H1 (cell line): ENCODE measurements at regions not wholly inside any gene's neighbourhood (a gene's known extent, or its start where the extent isn't known, plus 50 kb on each side); places are given as distances from the start of the nearest gene placed in this dataset.

Experiments used
- CTCF ChIA-PET: fragments of 300-600 bp; sonication (Branson Sonifier 250); formaldehyde crosslinking; loops from one replicate; lab custom pipeline; 2021; ENCODE audit not compliant: partially characterized antibody; lab: Charles Lee
- POLR2A ChIA-PET: fragments of 300-600 bp; sonication (Branson Sonifier 250); formaldehyde crosslinking; loops from one replicate; lab custom pipeline; 2021; ENCODE audit warnings: inconsistent platforms; ENCODE audit not compliant: partially characterized antibody; lab: Charles Lee
- DNase-seq, 2 experiments: peaks; one replicate each; pipeline versions ENCODE4 v3.0.0 to v3.0.0-alpha.2; 2010 to 2022; ENCODE audit warnings: low spot score in 2 of 2, low read depth in 1 of 2, mixed read lengths in 1 of 2
- FAIRE-seq: peaks from 2 replicates; lab custom pipeline; 2011; peaks lifted over from hg19 to GRCh38; lab: Jason Lieb, UNC
- H2AFZ ChIP-seq: 2 replicates; pipeline ENCODE4 v1.8.1; 2012; ENCODE audit warnings: low read length, inconsistent platforms
- H2AK5ac ChIP-seq: 2 replicates; pipeline ENCODE4 v1.6.1; 2013; ENCODE audit warnings: low read depth, low read length
- H2BK120ac ChIP-seq: replicated peaks from 2 replicates; pipeline ENCODE3; 2013; ENCODE audit warnings: low read depth, low read length, inconsistent platforms
- H2BK12ac ChIP-seq: 2 replicates; pipeline ENCODE4 v1.6.1; 2013; ENCODE audit warnings: low read depth, low read length
- H2BK15ac ChIP-seq: 2 replicates; pipeline ENCODE4 v1.6.1; 2013; ENCODE audit warnings: low read length
- H2BK20ac ChIP-seq: 2 replicates; pipeline ENCODE4 v1.6.1; 2013; ENCODE audit warnings: low read length
- H2BK5ac ChIP-seq: 2 replicates; pipeline ENCODE4 v1.6.1; 2013; ENCODE audit warnings: low read depth, low read length
- H3K14ac ChIP-seq: 2 replicates; pipeline ENCODE4 v1.6.1; 2013; ENCODE audit warnings: inconsistent platforms; ENCODE audit not compliant: insufficient read length
- H3K18ac ChIP-seq: 2 replicates; pipeline ENCODE4 v1.6.1; 2013; ENCODE audit warnings: low read length; ENCODE audit errors: extremely low read depth
- H3K23ac ChIP-seq: 2 replicates; pipeline ENCODE4 v1.6.1; 2013; ENCODE audit warnings: inconsistent platforms; ENCODE audit not compliant: insufficient read length
- H3K23me2 ChIP-seq: 2 replicates; pipeline ENCODE4 v1.6.1; 2013; ENCODE audit warnings: low read depth, low read length
- H3K27ac ChIP-seq: 2 replicates; pipeline ENCODE4 v1.6.1; 2011; ENCODE audit warnings: low read depth, low read length, inconsistent platforms
- H3K27me3 ChIP-seq, 4 experiments: replicated peaks in 1 of 4; 1 replicate in 1 of 4; 2 replicates in 3 of 4; pipeline versions ENCODE4 v1.6.1 to v1.8.1; 2011 to 2013; ENCODE audit warnings: low read length in 3 of 4, mild to moderate bottlenecking in 3 of 4, inconsistent platforms in 2 of 4, mixed read lengths in 2 of 4, moderate library complexity in 1 of 4; ENCODE audit not compliant: control insufficient read depth in 3 of 4, insufficient read depth in 3 of 4; ENCODE audit errors: extremely low read depth in 1 of 4
- H3K36me3 ChIP-seq, 4 experiments: 2 replicates each; pipeline versions ENCODE4 v1.6.1 to v1.8.1; 2011 to 2013; ENCODE audit warnings: mild to moderate bottlenecking in 4 of 4, low read length in 3 of 4, moderate library complexity in 2 of 4, control low read depth in 1 of 4, inconsistent platforms in 1 of 4; ENCODE audit not compliant: insufficient read depth in 4 of 4, control insufficient read depth in 2 of 4
- H3K4ac ChIP-seq: replicated peaks from 2 replicates; pipeline ENCODE3; 2013; ENCODE audit warnings: low read length, low read depth, mixed read lengths, inconsistent platforms; ENCODE audit not compliant: insufficient read length
- H3K4me1 ChIP-seq, 4 experiments: replicated peaks in 1 of 4; 1 replicate in 1 of 4; 2 replicates in 3 of 4; pipeline versions ENCODE4 v1.6.1 to v1.8.1; 2011 to 2013; ENCODE audit warnings: low read length in 3 of 4, inconsistent platforms in 2 of 4, mixed read lengths in 1 of 4; ENCODE audit not compliant: insufficient read depth in 4 of 4, control insufficient read depth in 3 of 4
- H3K4me2 ChIP-seq, 2 experiments: 2 replicates each; pipeline versions ENCODE4 v1.6.1 to v1.8.1; 2011 to 2013; ENCODE audit warnings: low read depth in 2 of 2, low read length in 2 of 2, control low read depth in 1 of 2, inconsistent platforms in 1 of 2, mild to moderate bottlenecking in 1 of 2; ENCODE audit not compliant: insufficient read depth in 1 of 2
- H3K4me3 ChIP-seq, 4 experiments: fragments of 200-600, 300-600 bp in 1 of 4; sonication (generic), shearing (Covaris generic), sonication (Bioruptor Twin) in 1 of 4; 2 replicates each; pipeline versions ENCODE4 v1.5.1 to v1.8.1; 2011 to 2016; ENCODE audit warnings: low read length in 4 of 4, low read depth in 3 of 4, control low read depth in 2 of 4, inconsistent platforms in 2 of 4, mild to moderate bottlenecking in 2 of 4, mixed read lengths in 1 of 4, moderate library complexity in 1 of 4; ENCODE audit not compliant: insufficient read depth in 2 of 4; ENCODE audit errors: extremely low read depth in 1 of 4
- H3K56ac ChIP-seq: replicated peaks from 2 replicates; pipeline ENCODE3; 2013; ENCODE audit warnings: low read depth, mild to moderate bottlenecking, mixed read lengths, low read length, inconsistent platforms; ENCODE audit not compliant: insufficient read length
- H3K79me1 ChIP-seq: 2 replicates; pipeline ENCODE4 v1.6.1; 2013; ENCODE audit warnings: low read depth, low read length, control low read depth
- H3K79me2 ChIP-seq, 2 experiments: 2 replicates each; pipeline versions ENCODE4 v1.6.1 to v1.8.1; 2012 to 2013; ENCODE audit warnings: low read length in 2 of 2, mild to moderate bottlenecking in 2 of 2, inconsistent platforms in 1 of 2; ENCODE audit not compliant: insufficient read depth in 2 of 2, control insufficient read depth in 1 of 2
- H3K9ac ChIP-seq, 4 experiments: replicated peaks in 1 of 4; 1 replicate in 1 of 4; 2 replicates in 3 of 4; pipeline versions ENCODE4 v1.6.1 to v1.8.1; 2011 to 2013; ENCODE audit warnings: low read depth in 3 of 4, low read length in 3 of 4, control low read depth in 2 of 4, mild to moderate bottlenecking in 2 of 4, moderate library complexity in 2 of 4, inconsistent platforms in 1 of 4; ENCODE audit errors: extremely low read depth in 1 of 4
- H3K9me3 ChIP-seq, 2 experiments: 2 replicates each; pipeline versions ENCODE4 v1.6.1 to v1.8.1; 2012 to 2013; ENCODE audit warnings: mild to moderate bottlenecking in 2 of 2, moderate library complexity in 2 of 2, control low read depth in 1 of 2, inconsistent platforms in 1 of 2, low read depth in 1 of 2, low read length in 1 of 2, mixed read lengths in 1 of 2; ENCODE audit not compliant: insufficient read depth in 2 of 2
- H4K20me1 ChIP-seq, 2 experiments: replicated peaks in 1 of 2; 2 replicates each; pipeline versions ENCODE3 to v1.8.1; 2011 to 2013; ENCODE audit warnings: inconsistent platforms in 2 of 2, low read length in 2 of 2, mild to moderate bottlenecking in 1 of 2; ENCODE audit not compliant: insufficient read depth in 2 of 2, control insufficient read depth in 1 of 2
- H4K5ac ChIP-seq: 2 replicates; pipeline ENCODE4 v1.6.1; 2013; ENCODE audit warnings: low read length, low read depth, mixed read lengths, inconsistent platforms; ENCODE audit not compliant: insufficient read length
- H4K8ac ChIP-seq: 2 replicates; pipeline ENCODE4 v1.8.0; 2013; ENCODE audit warnings: mild to moderate bottlenecking, moderate library complexity, low read length, inconsistent platforms; ENCODE audit not compliant: insufficient read depth; ENCODE audit errors: extremely low read depth
- H4K91ac ChIP-seq: replicated peaks from 2 replicates; pipeline ENCODE3; 2013; ENCODE audit warnings: low read length, mixed read lengths, inconsistent platforms; ENCODE audit not compliant: insufficient read length
- EZH2 ChIP-seq: fragments of 200-600 bp; sonication (generic); IDR thresholded peaks from 2 replicates; pipeline ENCODE4 v1.7.1; 2012; ENCODE audit warnings: low read depth, mild to moderate bottlenecking, moderate library complexity, low read length, inconsistent platforms; ENCODE audit not compliant: severe bottlenecking
- GTF2F1 ChIP-seq: IDR thresholded peaks from 2 replicates; pipeline ENCODE4 v1.6.1; 2012; ENCODE audit warnings: low read depth, low read length, improper control_type of control experiment, borderline replicate concordance
- HDAC6 ChIP-seq: IDR thresholded peaks from one replicate; pipeline ENCODE4 v1.7.1; 2012; ENCODE audit warnings: low read depth, mild to moderate bottlenecking, inconsistent platforms, low read length, moderate library complexity
- NRF1 ChIP-seq: IDR thresholded peaks from 2 replicates; pipeline ENCODE4 v1.6.1; 2011; ENCODE audit warnings: mild to moderate bottlenecking, low read depth, low read length, improper control_type of control experiment
- PHF8 ChIP-seq: fragments of 200-600 bp; sonication (generic); conservative IDR thresholded peaks from 2 replicates; pipeline ENCODE4 v1.7.1; 2012; ENCODE audit warnings: low read depth, mild to moderate bottlenecking, inconsistent platforms, low read length, moderate library complexity
- RNF2 ChIP-seq: fragments of 200-900, 300-1000 bp; sonication (generic); IDR thresholded peaks from 2 replicates; pipeline ENCODE4 v1.7.1; 2016; ENCODE audit warnings: borderline replicate concordance, low read depth, mild to moderate bottlenecking, antibody characterized with exemption, low read length; ENCODE audit not compliant: poor library complexity, severe bottlenecking; ENCODE audit errors: missing control alignments
- SIRT6 ChIP-seq: IDR thresholded peaks from one replicate; pipeline ENCODE4 v1.7.1; 2012; ENCODE audit warnings: low read length, inconsistent platforms
- SP4 ChIP-seq: IDR thresholded peaks from 2 replicates; pipeline ENCODE4 v1.6.1; 2012; ENCODE audit warnings: low read length, inconsistent platforms
- TAF7 ChIP-seq: optimal IDR thresholded peaks from 2 replicates; pipeline ENCODE3; 2011; ENCODE audit warnings: low read depth, mild to moderate bottlenecking, inconsistent platforms, low read length, moderate library complexity, borderline replicate concordance
- TBP ChIP-seq: IDR thresholded peaks from 2 replicates; pipeline ENCODE4 v1.6.1; 2011; ENCODE audit warnings: low read depth, low read length, improper control_type of control experiment
- YY1 ChIP-seq: IDR thresholded peaks from 2 replicates; pipeline ENCODE4 v1.6.1; 2011; ENCODE audit warnings: low read depth, mild to moderate bottlenecking, low read length
- WGBS, 2 experiments: shearing (Covaris generic) in 1 of 2; methylation state at CpG; one replicate each; pipeline versions ENCODE4 v1.1.6 to v1.1.7; 2013 to 2015; ENCODE audit warnings: low lambda C conversion rate in 2 of 2, mixed read lengths in 2 of 2, inconsistent platforms in 1 of 2, low coverage in 1 of 2, missing lambda C conversion rate in 1 of 2; ENCODE audit not compliant: insufficient replicate concordance in 2 of 2, insufficient coverage in 1 of 2, insufficient read length in 1 of 2; ENCODE audit errors: extremely low coverage in 1 of 2, missing lambda C conversion rate in 1 of 2; 5-methylcytosine and 5-hydroxymethylcytosine counted together
- TF ChIP-seq, protein P1 (sequence below): IDR thresholded peaks from 2 replicates; pipeline ENCODE4 v1.6.1; 2012; ENCODE audit warnings: inconsistent platforms
- TF ChIP-seq, protein P2 (sequence below): IDR thresholded peaks from 2 replicates; pipeline ENCODE4 v1.6.1; 2011; ENCODE audit warnings: low read length, improper control_type of control experiment

DNA sequence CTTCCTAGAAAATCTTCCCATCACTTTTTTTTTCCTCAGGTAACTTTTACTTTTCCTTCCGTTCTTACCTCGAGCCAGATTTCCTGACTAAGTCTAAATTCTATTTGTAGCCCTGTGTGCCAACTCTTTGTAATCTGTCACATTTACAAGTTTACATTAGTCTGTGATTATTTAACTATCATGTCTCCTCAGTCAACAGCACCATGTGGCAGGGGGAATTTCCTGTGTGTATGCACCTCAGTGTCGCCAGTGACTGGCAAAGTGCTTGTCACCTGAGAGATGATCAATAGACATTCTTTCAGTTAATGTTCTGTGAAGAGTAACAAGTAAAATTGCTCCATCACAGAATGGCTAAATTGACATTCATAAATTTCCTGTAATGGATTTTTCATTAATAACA is 468.5 kb downstream of the PDGFC start:
- no peak overlapping the region for H3K23ac ChIP-seq
- H3K79me2 ChIP-seq, result no peaks in the 10 kb centered on the region
- FAIRE-seq, result no peak
- TF ChIP-seq, protein P1, sequence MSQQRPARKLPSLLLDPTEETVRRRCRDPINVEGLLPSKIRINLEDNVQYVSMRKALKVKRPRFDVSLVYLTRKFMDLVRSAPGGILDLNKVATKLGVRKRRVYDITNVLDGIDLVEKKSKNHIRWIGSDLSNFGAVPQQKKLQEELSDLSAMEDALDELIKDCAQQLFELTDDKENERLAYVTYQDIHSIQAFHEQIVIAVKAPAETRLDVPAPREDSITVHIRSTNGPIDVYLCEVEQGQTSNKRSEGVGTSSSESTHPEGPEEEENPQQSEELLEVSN, result no peak
- TF ChIP-seq EZH2, result no peak
- no peak for TF ChIP-seq RNF2
- TF ChIP-seq, protein P2, sequence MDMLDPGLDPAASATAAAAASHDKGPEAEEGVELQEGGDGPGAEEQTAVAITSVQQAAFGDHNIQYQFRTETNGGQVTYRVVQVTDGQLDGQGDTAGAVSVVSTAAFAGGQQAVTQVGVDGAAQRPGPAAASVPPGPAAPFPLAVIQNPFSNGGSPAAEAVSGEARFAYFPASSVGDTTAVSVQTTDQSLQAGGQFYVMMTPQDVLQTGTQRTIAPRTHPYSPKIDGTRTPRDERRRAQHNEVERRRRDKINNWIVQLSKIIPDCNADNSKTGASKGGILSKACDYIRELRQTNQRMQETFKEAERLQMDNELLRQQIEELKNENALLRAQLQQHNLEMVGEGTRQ, result no peak
- TF ChIP-seq SP4, result no peak
- no peak for TF ChIP-seq PHF8
- no peak for TF ChIP-seq NRF1
- TF ChIP-seq HDAC6, result no peak
- TF ChIP-seq YY1, result no peak
- no peak for TF ChIP-seq GTF2F1
- TF ChIP-seq TAF7, result no peak
- no peak for TF ChIP-seq SIRT6
- no peak for TF ChIP-seq TBP

More for the DNA sequence above, 468.5 kb downstream of the PDGFC start:
- Histone ChIP-seq H3K4me1 (peaks cover 1 to 10% (median 7%) of the 10 kb centered on the region in 4 experiments; a peak in 5 of 7 replicates), H3K27ac (no peak overlapping the region), H3K14ac (no peak overlapping the region), H3K36me3 (no peaks in the 10 kb centered on the region), H2BK5ac (no peak overlapping the region), H4K91ac (no peak overlapping the region), H2BK12ac (no peak overlapping the region), H2AK5ac (no peak overlapping the region), H4K20me1 (no peaks in the 10 kb centered on the region), H2AFZ (no peak overlapping the region), H3K4ac (no peak overlapping the region), H3K79me1 (no peaks in the 10 kb centered on the region), H4K5ac (no peak overlapping the region), H4K8ac (no peak overlapping the region), H2BK15ac (no peak overlapping the region), H3K18ac (no peak overlapping the region), H3K4me3 (no peak overlapping the region), H2BK120ac (no peak overlapping the region), H3K9me3 (no peaks in the 10 kb centered on the region), H3K9ac (no peak overlapping the region), H3K23me2 (no peaks in the 10 kb centered on the region), H3K56ac (no peak overlapping the region), H2BK20ac (no peak overlapping the region), H3K27me3 (no peaks in the 10 kb centered on the region), H3K4me2 (no peak overlapping the region)
- ChIA-PET CTCF (interaction anchor here (0.7 kb wide), 1 partner anchor 506 kb away, joined by 3 read pairs; no protein-coding TSS in a partner anchor), POLR2A (no interaction called here)
- no peak for DNase-seq
- 89% methylated on average over 3 of the region's 3 CpGs; no CpG with 5 or more reads in 1 of the 2 experiments for whole genome bisulfite sequencing, 2 experiments
